GM21423 (cell line): ENCODE measurements at regions not wholly inside any gene's neighbourhood (a gene's known extent, or its start where the extent isn't known, plus 50 kb on each side); places are given as distances from the start of the nearest gene placed in this dataset.
"Not testable (repeated sequence)": the region's sequence is repeated elsewhere in the genome, so short reads cannot be mapped to it uniquely, and the experiment has no call there.

Experiments used
- ATAC-seq: cut with Tn5 transposase; IDR thresholded peaks from one replicate; pipeline ENCODE4 v1.9.1; 2021; ENCODE audit warnings: mild to moderate bottlenecking, moderate library complexity; ENCODE audit not compliant: unreplicated experiment

GRCh38 chr15:20272422-20273184 lies 269.0 kb downstream of the GOLGA6L6 start:
- ATAC-seq = no peak

GRCh38 chr15:20271647-20272046 lies 270.0 kb downstream of the GOLGA6L6 start:
- ATAC-seq = no peak

- not testable (repeated sequence) for ATAC-seq
These were observed 271.6 kb downstream of the GOLGA6L6 start for GRCh38 chr15:20269956-20270355.

- not testable (repeated sequence) for ATAC-seq
These were observed 273.6 kb downstream of the GOLGA6L6 start for GRCh38 chr15:20267996-20268395.

DNA sequence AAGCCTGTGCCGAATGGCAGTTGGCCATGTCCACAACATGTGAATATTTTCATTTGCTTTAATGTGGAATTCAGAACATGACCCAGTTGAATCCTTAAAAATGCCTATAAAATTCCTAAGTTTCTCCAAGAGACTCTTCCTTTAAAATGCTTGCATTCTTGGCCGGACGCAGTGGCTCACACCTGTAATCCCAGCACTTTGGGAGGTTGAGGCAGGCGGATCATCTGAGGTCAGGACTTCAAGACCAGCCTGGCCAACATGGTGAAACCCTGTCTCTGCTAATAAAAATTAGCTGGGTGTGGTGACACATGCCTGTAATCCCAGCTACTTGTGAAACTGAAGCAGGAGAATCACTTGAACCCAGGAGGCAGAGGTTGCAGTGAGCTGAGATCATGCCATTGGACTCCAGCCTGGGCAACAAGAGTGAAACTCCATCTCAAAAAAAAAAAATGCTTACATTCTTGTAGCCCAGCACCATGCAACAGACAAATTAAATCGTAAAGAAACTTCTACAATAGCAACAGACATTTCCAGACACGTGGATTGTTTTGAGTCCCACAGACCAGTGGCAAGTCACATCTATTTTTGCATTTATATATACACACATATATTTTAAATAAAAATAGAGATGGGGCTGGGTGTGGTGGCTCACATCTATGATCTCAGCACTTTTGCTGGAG lies 274.4 kb downstream of the GOLGA6L6 start:
- ATAC-seq = not testable (repeated sequence)

GRCh38 chr15:20265710-20266109 lies 275.9 kb downstream of the GOLGA6L6 start:
- ATAC-seq = not testable (repeated sequence)

DNA sequence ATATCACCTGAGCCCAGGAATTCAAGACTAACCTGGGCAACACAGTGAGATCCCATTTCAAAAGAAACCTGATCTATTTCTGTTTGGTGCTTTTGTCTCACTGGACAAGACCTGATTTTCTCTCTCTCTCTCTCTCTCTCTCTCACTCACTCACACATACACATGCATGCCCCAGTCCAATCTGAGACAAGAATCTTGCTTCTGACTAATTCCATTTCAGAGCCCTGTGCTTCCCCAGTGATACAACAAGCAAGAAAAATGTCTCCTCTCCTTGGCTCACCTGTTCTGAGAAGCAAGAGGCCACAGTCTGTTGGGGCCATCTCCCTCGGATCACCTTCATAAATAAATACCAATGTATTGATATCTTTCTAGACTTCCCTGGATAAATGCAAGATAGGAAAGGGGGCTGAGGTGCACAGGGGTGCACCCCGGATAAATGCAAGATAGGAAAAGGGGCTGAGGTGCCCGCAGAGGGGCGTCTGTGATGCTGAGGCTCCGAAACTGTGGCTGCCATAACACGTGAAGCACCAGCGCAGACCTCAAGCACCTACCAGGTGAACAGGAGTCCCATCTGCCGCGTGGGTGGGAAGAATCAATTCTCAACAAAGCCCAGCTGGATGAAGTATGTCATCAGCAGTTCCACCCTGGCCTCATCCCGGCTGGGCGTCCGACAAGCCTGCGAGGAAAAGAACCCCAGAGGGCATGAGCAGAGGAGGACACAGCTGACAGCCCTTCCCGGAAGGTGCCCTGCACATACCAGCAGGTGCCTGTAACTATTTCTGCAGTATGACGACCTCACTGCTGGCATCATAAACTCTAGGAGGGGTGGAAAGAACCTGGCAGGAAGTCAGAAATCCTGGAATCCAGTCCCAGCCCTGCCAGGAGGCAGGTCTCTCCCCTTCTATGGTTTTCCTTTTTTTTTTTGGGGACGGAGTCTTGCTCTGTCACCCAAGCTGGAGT lies 280.0 kb downstream of the GOLGA6L6 start:
- not testable (repeated sequence) for ATAC-seq

- ATAC-seq = not testable (repeated sequence)
These were observed 280.9 kb downstream of the GOLGA6L6 start for GRCh38 chr15:20260650-20261049.

DNA sequence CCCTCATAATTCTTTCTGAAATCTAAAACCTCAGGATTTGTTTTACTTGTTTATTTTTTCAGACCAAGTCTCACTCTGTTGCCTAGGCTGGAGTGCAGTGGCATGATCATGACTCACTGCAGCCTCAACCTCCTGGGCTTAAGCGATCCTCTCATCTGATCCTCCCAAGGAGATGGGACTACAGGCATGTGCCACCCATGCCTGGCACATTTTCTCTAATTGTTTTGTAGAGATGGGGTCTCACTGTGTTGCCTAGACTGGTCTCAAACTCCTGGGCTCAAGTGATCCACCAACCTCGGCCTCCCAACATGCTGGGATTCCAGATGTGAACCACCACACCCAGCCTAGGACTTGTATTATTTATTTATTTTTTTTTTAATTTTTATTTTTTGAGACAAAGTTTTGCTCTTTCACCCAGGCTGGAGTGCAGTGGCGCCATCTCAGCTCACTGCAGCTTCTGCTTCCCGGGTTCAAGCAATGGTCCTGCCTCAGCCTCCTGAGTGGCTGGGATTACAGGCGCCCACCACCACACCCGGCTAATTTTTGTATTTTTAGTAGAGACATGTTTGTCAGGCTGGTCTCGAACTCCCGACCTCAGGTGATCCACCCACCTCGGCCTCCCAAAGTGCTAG lies 281.9 kb downstream of the GOLGA6L6 start:
- not testable (repeated sequence) for ATAC-seq

DNA sequence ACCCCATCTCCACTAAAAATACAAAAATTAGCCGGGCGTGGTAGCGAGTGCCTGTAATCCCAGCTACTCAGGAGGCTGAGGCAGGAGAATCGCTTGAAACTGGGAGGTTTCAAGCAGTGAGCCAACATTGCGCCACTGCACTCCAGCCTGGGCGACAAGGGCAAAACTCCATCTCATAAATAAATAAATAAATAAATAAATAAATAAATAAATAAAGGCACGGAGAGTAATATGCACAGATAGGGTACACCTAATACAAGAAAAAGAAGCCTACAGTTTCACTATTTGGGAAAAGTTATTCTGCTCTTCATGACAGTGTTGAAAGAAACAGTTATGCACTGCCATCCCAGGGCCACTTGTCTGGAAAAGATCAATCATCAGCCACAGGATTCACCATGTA lies 285.2 kb downstream of the GOLGA6L6 start:
- ATAC-seq = not testable (repeated sequence)

GRCh38 chr15:20255641-20256040 lies 286.0 kb downstream of the GOLGA6L6 start:
- not testable (repeated sequence) for ATAC-seq

DNA sequence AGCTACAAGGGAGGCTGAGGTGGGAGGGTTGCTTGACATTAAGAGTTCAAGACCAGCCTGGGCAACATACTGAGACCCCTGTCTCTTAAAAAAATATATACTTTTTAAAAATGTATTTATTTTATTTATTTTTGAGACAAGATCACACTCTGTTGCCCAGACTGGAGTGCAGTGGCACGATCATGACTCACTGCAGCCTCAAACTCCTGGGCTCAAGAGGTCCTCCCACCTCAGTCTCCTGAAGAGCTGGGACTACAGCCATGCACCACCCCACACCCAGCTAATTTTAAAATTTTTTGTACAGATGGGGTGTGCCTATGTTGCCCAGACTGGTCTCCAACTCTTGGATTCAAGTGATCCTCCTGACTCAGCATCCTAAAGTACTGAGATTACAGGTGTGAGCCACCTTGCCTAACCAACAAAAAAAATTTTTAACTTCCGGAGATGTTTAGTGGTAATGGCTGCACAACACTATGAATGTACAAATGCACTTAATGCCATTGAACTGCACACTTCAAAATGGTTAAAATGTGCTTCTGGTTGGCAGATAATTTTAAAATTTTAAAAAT lies 288.5 kb downstream of the GOLGA6L6 start:
- not testable (repeated sequence) for ATAC-seq

DNA sequence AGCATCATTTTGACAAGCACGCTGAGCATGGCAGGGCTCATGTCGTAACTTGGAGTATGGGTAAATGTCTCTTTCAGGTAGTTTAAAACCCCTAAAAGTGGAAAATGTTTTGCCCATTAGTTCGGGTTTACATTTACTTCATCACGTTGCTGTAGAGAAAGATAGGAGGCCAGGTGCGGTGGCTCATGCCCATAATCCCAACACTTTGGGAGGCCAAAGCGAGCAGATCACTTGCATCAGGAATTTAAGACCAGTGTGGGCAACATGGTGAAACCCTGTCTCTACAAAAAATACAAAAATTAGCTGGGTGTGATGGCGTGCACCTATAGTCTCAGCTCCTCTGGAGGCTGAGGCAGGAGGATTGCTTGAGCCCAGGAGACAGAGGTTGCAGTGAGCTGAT lies 289.6 kb downstream of the GOLGA6L6 start:
- not testable (repeated sequence) for ATAC-seq

- ATAC-seq = not testable (repeated sequence)
These were observed 290.2 kb downstream of the GOLGA6L6 start for GRCh38 chr15:20251214-20252005.

GRCh38 chr15:20250206-20250605 lies 291.4 kb downstream of the GOLGA6L6 start:
- ATAC-seq = not testable (repeated sequence)

DNA sequence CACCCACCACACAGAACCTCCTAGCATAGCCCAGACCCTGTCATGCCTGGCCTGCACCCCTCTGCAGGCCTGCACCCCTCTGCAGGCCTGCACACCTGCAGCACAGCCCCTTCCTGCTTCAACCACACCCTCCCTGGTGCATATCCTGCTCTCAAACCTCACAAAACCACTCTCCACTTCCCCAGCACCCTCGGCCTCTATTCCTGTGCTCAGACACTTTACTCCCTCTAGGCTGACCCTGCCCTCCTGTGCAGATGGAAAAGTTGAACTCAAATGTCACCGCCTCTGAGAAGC lies 292.0 kb downstream of the GOLGA6L6 start:
- ATAC-seq = not testable (repeated sequence)

DNA sequence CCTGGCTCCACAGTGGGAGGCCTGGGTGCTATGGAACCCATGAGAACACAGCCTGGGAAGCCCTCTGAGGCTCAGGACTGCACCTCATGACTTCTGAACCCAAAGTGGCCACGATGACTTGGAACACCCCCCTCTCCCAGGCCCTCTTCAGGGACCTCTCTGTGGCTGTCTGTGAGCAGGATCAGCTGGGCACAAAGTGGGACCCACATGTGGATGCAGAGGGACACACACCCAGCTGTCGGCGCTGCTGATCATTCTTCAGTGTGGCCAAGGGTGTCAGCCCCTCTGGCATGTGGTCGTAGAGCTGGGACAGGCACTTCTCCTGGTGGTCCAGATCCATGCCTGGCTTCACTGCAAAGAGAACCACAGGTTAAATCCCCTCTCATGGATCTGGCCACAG lies 293.2 kb downstream of the GOLGA6L6 start:
- ATAC-seq = not testable (repeated sequence)

- not testable (repeated sequence) for ATAC-seq
These were observed 294.5 kb downstream of the GOLGA6L6 start for GRCh38 chr15:20247137-20247536.

DNA sequence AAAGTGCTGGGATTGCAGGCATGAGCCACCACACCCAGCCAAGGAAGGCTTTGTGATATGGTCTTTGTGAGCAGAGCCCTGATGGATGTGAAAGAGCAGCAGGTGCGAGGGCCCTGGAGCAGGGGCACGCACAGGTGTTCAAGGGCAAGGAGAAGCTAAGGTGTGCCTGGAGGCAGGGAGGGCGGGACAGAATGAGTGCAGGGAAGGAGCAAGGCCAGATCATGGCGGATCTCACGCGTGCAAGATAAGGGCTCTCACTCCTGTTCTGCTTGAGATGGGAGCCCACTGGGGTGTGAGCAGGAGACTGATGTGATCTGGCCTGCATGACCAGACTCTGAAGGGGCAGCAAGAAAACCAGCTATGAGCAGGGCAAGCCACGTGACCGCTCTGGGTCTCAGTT lies 295.0 kb downstream of the GOLGA6L6 start:
- ATAC-seq = not testable (repeated sequence)

DNA sequence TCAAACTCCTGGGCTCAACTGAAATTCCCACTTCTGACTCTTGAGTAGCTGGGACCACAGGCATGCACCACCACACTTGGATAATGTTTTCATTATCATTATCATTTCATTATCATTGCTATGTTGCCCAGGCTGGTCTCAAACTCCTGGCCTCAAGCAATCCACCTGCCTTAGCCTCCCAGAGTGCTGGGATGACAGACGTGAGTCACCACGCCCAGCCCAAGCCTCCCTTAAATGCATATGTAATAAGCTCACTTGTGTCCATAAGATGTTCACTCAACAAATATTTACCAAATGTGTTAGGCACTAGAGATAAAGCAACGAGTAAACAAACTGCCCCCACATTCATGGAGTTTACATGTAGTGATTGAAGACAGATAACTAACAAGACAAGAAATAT lies 295.7 kb downstream of the GOLGA6L6 start:
- not testable (repeated sequence) for ATAC-seq
